Pancreas (tissue), 10 donors: ENCODE measurements at regions not wholly inside any gene's neighbourhood (a gene's known extent, or its start where the extent isn't known, plus 50 kb on each side); places are given as distances from the start of the nearest gene placed in this dataset.

Source experiments
- ATAC-seq, 4 donors: fragments of 200-7000 bp; cut with Tn5 transposase; one replicate each; pipeline versions ENCODE4 v1.8.0 to v1.9.1; 2020; ENCODE audit warnings: mild to moderate bottlenecking in 4 of 4, moderate library complexity in 4 of 4
- DNase-seq, 6 donors: peaks; one replicate each; pipeline ENCODE4 v3.0.0-alpha.2; 2020
- FAIRE-seq: peaks from 2 replicates; lab custom pipeline; 2012; peaks lifted over from hg19 to GRCh38; lab: Jason Lieb, UNC
- H3K27ac ChIP-seq, 4 donors: fragments of 200-600 bp; sonication (generic); 1 replicate in 3 of 4; 2 replicates in 1 of 4; pipeline versions ENCODE4 v1.5.0 to v1.8.0; 2020
- H3K27me3 ChIP-seq, 4 donors: fragments of 200-600 bp; one replicate each; pipeline ENCODE4 v1.8.0; 2021
- H3K36me3 ChIP-seq, 3 donors: fragments of 200-600 bp; sonication (generic) in 1 of 3; one replicate each; pipeline versions ENCODE4 v1.5.0 to v1.8.0; 2020 to 2021
- H3K4me1 ChIP-seq, 3 donors: fragments of 200-600 bp; one replicate each; pipeline ENCODE4 v1.8.0; 2021
- H3K4me3 ChIP-seq, 4 donors: fragments of 200-600 bp; sonication (generic) in 2 of 4; one replicate each; pipeline versions ENCODE4 v1.5.0 to v1.8.0; 2020 to 2021
- H3K9me3 ChIP-seq, 4 donors: fragments of 200-600 bp; one replicate each; pipeline ENCODE4 v1.8.0; 2021
- WGBS, 2 donors: extraction: QIAGEN DNeasy Blood & Tissue Kit; methylation state at CpG; one replicate each; pipeline ENCODE4 v1.1.7; 2013; 5-methylcytosine and 5-hydroxymethylcytosine counted together
- intact Hi-C, 3 donors: fragments of 100-400 bp; cut with DNase I; formaldehyde crosslinking; loops; one replicate each; pipeline versions ENCODE4 v1.11.1 to v1.14.2; 2022
- TF ChIP-seq, protein P1 (sequence below), 4 donors: fragments of 200-600 bp; sonication (generic) in 3 of 4; IDR thresholded peaks; one replicate each; pipeline versions ENCODE4 v1.5.0 to v1.8.0; 2021; ENCODE audit warnings: antibody characterized with exemption in 4 of 4
- donor health status: healthy with polysubstance abuse.
- donor health status: DM: no; HTN: no; CAD: no; lungs with moderate emphysema.
- donor health status: DM: no; HTN: no; CAD: no.
- donor health status: control.
- donor health status: control.
- donor health status: Bipolar disorder and iron deficiency.
- donor health status: DM: yes; HTN: yes; CAD: no.
- donor health status: DM: no; HTN: no; CAD: no.
- donor health status: DM: no; HTN: no; CAD: no.
- donor health status: DM: yes; HTN: yes; CAD: no.

- no peak for FAIRE-seq
- H3K9me3 ChIP-seq = no peaks in the 10 kb centered on the region
- H3K4me1 ChIP-seq = no peaks in the 10 kb centered on the region
- intact Hi-C loops = no loop called here
- 86 to 87% methylated on average over 2 of the region's 2 CpGs for WGBS, 2 donors
- no peaks in the 10 kb centered on the region for H3K27me3 ChIP-seq
- ATAC-seq = no peak
- no peak overlapping the region for H3K27ac ChIP-seq
- no peaks in the 10 kb centered on the region for H3K36me3 ChIP-seq
- TF ChIP-seq, protein P1, sequence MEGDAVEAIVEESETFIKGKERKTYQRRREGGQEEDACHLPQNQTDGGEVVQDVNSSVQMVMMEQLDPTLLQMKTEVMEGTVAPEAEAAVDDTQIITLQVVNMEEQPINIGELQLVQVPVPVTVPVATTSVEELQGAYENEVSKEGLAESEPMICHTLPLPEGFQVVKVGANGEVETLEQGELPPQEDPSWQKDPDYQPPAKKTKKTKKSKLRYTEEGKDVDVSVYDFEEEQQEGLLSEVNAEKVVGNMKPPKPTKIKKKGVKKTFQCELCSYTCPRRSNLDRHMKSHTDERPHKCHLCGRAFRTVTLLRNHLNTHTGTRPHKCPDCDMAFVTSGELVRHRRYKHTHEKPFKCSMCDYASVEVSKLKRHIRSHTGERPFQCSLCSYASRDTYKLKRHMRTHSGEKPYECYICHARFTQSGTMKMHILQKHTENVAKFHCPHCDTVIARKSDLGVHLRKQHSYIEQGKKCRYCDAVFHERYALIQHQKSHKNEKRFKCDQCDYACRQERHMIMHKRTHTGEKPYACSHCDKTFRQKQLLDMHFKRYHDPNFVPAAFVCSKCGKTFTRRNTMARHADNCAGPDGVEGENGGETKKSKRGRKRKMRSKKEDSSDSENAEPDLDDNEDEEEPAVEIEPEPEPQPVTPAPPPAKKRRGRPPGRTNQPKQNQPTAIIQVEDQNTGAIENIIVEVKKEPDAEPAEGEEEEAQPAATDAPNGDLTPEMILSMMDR (IDR thresholded peaks at IDR 0.05) = no peak
- DNase-seq = no peak
- no peak overlapping the region for H3K4me3 ChIP-seq
Observed at GRCh38 chr4:79057772-79058171, 118.5 kb upstream of the PAQR3 start.

DNA sequence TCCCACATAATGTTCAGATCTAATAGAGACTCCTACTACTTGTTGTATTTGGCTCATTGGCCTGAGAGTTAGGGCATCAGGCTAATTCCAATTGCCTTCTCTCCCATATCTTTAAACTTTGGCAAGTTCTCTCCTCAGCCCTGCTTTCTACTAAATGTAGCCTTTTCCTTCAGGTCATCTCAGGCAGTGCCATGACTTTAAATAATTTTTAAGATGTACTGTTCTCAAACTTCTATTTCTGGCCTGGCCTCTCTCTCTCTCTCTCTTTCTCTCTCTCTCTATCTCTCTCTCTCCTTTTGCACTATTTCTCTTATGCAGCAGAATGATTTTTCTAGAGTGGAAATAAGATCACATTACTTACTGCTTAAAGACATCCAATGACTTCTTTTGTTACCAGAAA, 114.5 kb upstream of the PAQR3 start:
- TF ChIP-seq, protein P1 (IDR thresholded peaks at IDR 0.05) = no peak
- no peak for DNase-seq
- H3K27ac ChIP-seq = no peak overlapping the region
- no peaks in the 10 kb centered on the region for H3K27me3 ChIP-seq
- FAIRE-seq = no peak
- no peak overlapping the region for H3K4me3 ChIP-seq
- H3K9me3 ChIP-seq = no peaks in the 10 kb centered on the region
- no peak for ATAC-seq
- no peaks in the 10 kb centered on the region for H3K4me1 ChIP-seq
- no peaks in the 10 kb centered on the region for H3K36me3 ChIP-seq
- intact Hi-C loops = no loop called here

- 50 to 59% methylated on average over 6 of the region's 6 CpGs for WGBS, 2 donors
- DNase-seq (peak in 1 of 6 donors; percentile 30), ATAC-seq (peak in 2 of 4 donors; percentile 67 to 69), FAIRE-seq (no peak)
- H3K4me1 ChIP-seq = peaks cover 0 to 13% (median 4%) of the 10 kb centered on the region in 3 donors
- intact Hi-C loops = no loop called here
- TF ChIP-seq, protein P1 (IDR thresholded peaks at IDR 0.05) = no peak
- no peaks in the 10 kb centered on the region for H3K9me3 ChIP-seq
- H3K27ac ChIP-seq = no peak overlapping the region
- no peak overlapping the region for H3K4me3 ChIP-seq
- H3K27me3 ChIP-seq = no peaks in the 10 kb centered on the region
- no peaks in the 10 kb centered on the region for H3K36me3 ChIP-seq
Observed at GRCh38 chr4:79050541-79050880, 111.3 kb upstream of the PAQR3 start.

DNA sequence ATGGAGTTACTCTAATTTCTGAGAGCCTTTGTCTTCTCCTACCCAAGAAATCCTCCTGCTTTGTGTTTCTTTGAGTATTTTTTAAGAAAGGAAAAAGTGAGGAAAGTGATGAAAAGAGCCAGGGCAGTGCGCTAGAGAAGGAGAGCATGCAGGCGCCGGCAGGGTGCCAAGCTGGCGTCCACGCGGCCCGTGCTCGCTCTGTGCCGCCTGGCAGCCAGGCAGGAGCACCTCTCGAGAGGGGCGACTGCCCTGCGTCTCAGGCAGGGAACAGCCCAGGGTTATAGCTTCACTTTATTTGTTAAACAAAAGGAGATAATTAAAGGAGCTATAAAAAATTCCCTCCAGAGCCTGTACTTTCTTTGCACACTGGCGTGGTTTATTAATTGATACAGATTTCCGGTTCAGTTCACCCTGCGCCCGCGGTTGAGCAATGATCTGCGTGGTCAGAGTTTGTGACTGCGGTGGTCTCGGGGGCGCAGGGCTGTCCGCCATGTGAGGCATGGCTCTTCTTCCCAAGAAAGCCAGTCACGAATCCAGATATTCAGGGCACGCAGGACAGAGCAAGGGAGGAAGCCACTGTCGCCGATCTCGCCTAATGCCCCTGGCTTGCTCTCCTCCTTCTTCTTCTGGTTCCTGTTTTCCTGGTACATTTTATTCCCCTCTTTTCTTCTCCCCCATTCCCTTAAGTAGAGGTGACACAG, 110.8 kb upstream of the PAQR3 start:
- no peaks in the 10 kb centered on the region for H3K27me3 ChIP-seq
- peaks cover 0 to 13% (median 4%) of the 10 kb centered on the region in 3 donors for H3K4me1 ChIP-seq
- FAIRE-seq (no peak), DNase-seq (peak in 2 of 6 donors; percentile 10 to 40), ATAC-seq (peak in 2 of 4 donors; percentile 49 to 65)
- H3K4me3 ChIP-seq = no peak overlapping the region
- intact Hi-C loops = no loop called here
- H3K9me3 ChIP-seq = no peaks in the 10 kb centered on the region
- TF ChIP-seq, protein P1 (IDR thresholded peaks at IDR 0.05) = no peak
- WGBS, 2 donors = 87 to 90% methylated on average over 27 of the region's 27 CpGs
- H3K36me3 ChIP-seq = no peaks in the 10 kb centered on the region
- H3K27ac ChIP-seq = no peak overlapping the region

- intact Hi-C loops = no loop called here
- TF ChIP-seq, protein P1 (IDR thresholded peaks at IDR 0.05) = no peak
- Histone ChIP-seq H3K27me3 (no peaks in the 10 kb centered on the region), H3K36me3 (no peaks in the 10 kb centered on the region), H3K4me3 (no peak overlapping the region), H3K27ac (no peak overlapping the region), H3K4me1 (peaks cover 0 to 13% (median 4%) of the 10 kb centered on the region in 3 donors), H3K9me3 (no peaks in the 10 kb centered on the region)
- WGBS, 2 donors = 57 to 60% methylated on average over 4 of the region's 4 CpGs
- FAIRE-seq (no peak), DNase-seq (no peak), ATAC-seq (no peak)
Observed at GRCh38 chr4:79048878-79049277, 109.6 kb upstream of the PAQR3 start.
